IMR-90 (cell line): ENCODE measurements at regions not wholly inside any gene's neighbourhood (a gene's known extent, or its start where the extent isn't known, plus 50 kb on each side); places are given as distances from the start of the nearest gene placed in this dataset.
A peak's percentile ranks its signal among the peaks of the same experiment; 100 is the strongest.

Source experiments
- ATAC-seq: fragments of 200-7000 bp; cut with Tn5 transposase; 2 replicates; pipeline ENCODE4 v1.9.1; 2020; ENCODE audit warnings: low read depth, mild to moderate bottlenecking, moderate library complexity
- BruUV-seq: library from RNA; stranded (reverse); fragments of 400-500 nt; replicated peaks from 2 replicates; lab custom pipeline; 2021; lab: Mats Ljungman, UMichigan
- CTCF ChIA-PET: fragments of 300-600 bp; formaldehyde crosslinking; extraction: SDS; loops from one replicate; lab custom pipeline; 2021; ENCODE audit warnings: antibody characterized with exemption; lab: Yijun Ruan, JAX
- POLR2A ChIA-PET: fragments of 300-600 bp; sonication (Branson Sonifier 250); formaldehyde crosslinking; loops from one replicate; lab custom pipeline; 2022; ENCODE audit warnings: antibody characterized with exemption; ENCODE audit not compliant: unreplicated experiment; lab: Charles Lee
- DNase-seq: peaks from one replicate; pipeline ENCODE4 v3.0.0; 2013
- H2AFZ ChIP-seq: replicated peaks from 2 replicates; pipeline ENCODE3; 2013; ENCODE audit warnings: low read length, mild to moderate bottlenecking; ENCODE audit not compliant: poor library complexity
- H2AK5ac ChIP-seq: 2 replicates; pipeline ENCODE4 v1.6.1; 2013; ENCODE audit warnings: low read depth, low read length, inconsistent platforms
- H2AK9ac ChIP-seq: replicated peaks from 2 replicates; pipeline ENCODE3; 2013; ENCODE audit warnings: mild to moderate bottlenecking, low read depth, low read length, moderate library complexity; ENCODE audit not compliant: poor library complexity
- H2BK120ac ChIP-seq: 2 replicates; pipeline ENCODE4 v1.6.1; 2013; ENCODE audit warnings: low read depth, low read length, inconsistent platforms
- H2BK15ac ChIP-seq: 3 replicates; pipeline ENCODE4 v1.6.1; 2013; ENCODE audit warnings: low read depth, low read length, inconsistent platforms
- H2BK20ac ChIP-seq: 2 replicates; pipeline ENCODE4 v1.6.1; 2013; ENCODE audit warnings: low read depth, mild to moderate bottlenecking, inconsistent platforms, low read length, moderate library complexity
- H2BK5ac ChIP-seq: 2 replicates; pipeline ENCODE4 v1.6.1; 2013; ENCODE audit warnings: mild to moderate bottlenecking, low read depth, low read length, inconsistent platforms; ENCODE audit not compliant: poor library complexity, severe bottlenecking
- H3K14ac ChIP-seq: replicated peaks from 2 replicates; pipeline ENCODE4 v1.6.1; 2013; ENCODE audit warnings: low read depth, low read length, inconsistent platforms
- H3K18ac ChIP-seq: 2 replicates; pipeline ENCODE4 v1.6.1; 2013; ENCODE audit warnings: low read depth, low read length, control low read depth
- H3K23ac ChIP-seq: 2 replicates; pipeline ENCODE4 v1.6.1; 2013; ENCODE audit warnings: low read depth, low read length, inconsistent platforms
- H3K27ac ChIP-seq: 2 replicates; pipeline ENCODE4 v1.5.1; 2013; ENCODE audit warnings: mild to moderate bottlenecking, control low read depth, low read length; ENCODE audit not compliant: insufficient read depth
- H3K27me3 ChIP-seq: 2 replicates; pipeline ENCODE4 v1.6.1; 2013; ENCODE audit warnings: low read length; ENCODE audit not compliant: control insufficient read depth, insufficient read depth
- H3K36me3 ChIP-seq: 2 replicates; pipeline ENCODE4 v1.6.1; 2013; ENCODE audit warnings: low read length, mixed read lengths; ENCODE audit not compliant: control insufficient read depth, insufficient read depth
- H3K4ac ChIP-seq: 2 replicates; pipeline ENCODE4 v1.6.1; 2013; ENCODE audit warnings: low read depth, low read length, inconsistent platforms
- H3K4me1 ChIP-seq: 2 replicates; pipeline ENCODE4 v1.6.1; 2013; ENCODE audit warnings: low read length, mixed read lengths; ENCODE audit not compliant: control insufficient read depth, insufficient read depth
- H3K4me2 ChIP-seq: 2 replicates; pipeline ENCODE4 v1.6.1; 2013; ENCODE audit warnings: low read depth, mild to moderate bottlenecking, control low read depth, low read length, moderate library complexity
- H3K4me3 ChIP-seq: 2 replicates; pipeline ENCODE4 v1.5.1; 2013; ENCODE audit warnings: low read depth, mild to moderate bottlenecking, control low read depth, low read length, moderate library complexity; ENCODE audit not compliant: insufficient read depth
- H3K56ac ChIP-seq: 2 replicates; pipeline ENCODE4 v1.6.1; 2013; ENCODE audit warnings: low read length, inconsistent platforms; ENCODE audit not compliant: insufficient read depth; ENCODE audit errors: extremely low read depth
- H3K79me1 ChIP-seq, 2 experiments: 2 replicates each; pipeline ENCODE4 v1.6.1; 2013; ENCODE audit warnings: low read length in 2 of 2, inconsistent platforms in 1 of 2, low read depth in 1 of 2
- H3K9ac ChIP-seq: 2 replicates; pipeline ENCODE4 v1.6.1; 2013; ENCODE audit warnings: low read depth, low read length, control low read depth
- H3K9me1 ChIP-seq: 2 replicates; pipeline ENCODE4 v1.6.1; 2013; ENCODE audit warnings: low read length, inconsistent platforms; ENCODE audit not compliant: insufficient read depth
- H3K9me3 ChIP-seq: 2 replicates; pipeline ENCODE4 v1.6.1; 2013; ENCODE audit warnings: low read length; ENCODE audit not compliant: control insufficient read depth, insufficient read depth
- H4K20me1 ChIP-seq: 2 replicates; pipeline ENCODE4 v1.6.1; 2013; ENCODE audit warnings: low read length, inconsistent platforms; ENCODE audit not compliant: insufficient read depth
- H4K5ac ChIP-seq: 2 replicates; pipeline ENCODE4 v1.6.1; 2013; ENCODE audit warnings: mild to moderate bottlenecking, low read depth, low read length, control low read depth
- H4K8ac ChIP-seq, 2 experiments: 2 replicates each; pipeline ENCODE4 v1.6.1; 2013; ENCODE audit warnings: low read depth in 2 of 2, low read length in 2 of 2, control low read depth in 1 of 2, inconsistent platforms in 1 of 2
- H4K91ac ChIP-seq: 2 replicates; pipeline ENCODE4 v1.6.1; 2013; ENCODE audit warnings: low read depth, low read length, inconsistent platforms; ENCODE audit not compliant: insufficient read depth
- BHLHE40 ChIP-seq: fragments of 150-350 bp; IDR thresholded peaks from 2 replicates; pipeline ENCODE4 v1.6.1; 2016; ENCODE audit warnings: mild to moderate bottlenecking, low read depth, low read length
- MAFK ChIP-seq: IDR thresholded peaks from 2 replicates; pipeline ENCODE4 v1.6.1; 2012; ENCODE audit warnings: low read depth, low read length, improper control_type of control experiment
- WGBS, 2 experiments: methylation state at CpG; one replicate each; pipeline versions ENCODE4 v1.1.5 to v1.1.7; 2013; ENCODE audit warnings: missing lambda C conversion rate in 2 of 2; ENCODE audit not compliant: insufficient read length in 1 of 2; ENCODE audit errors: extremely low coverage in 2 of 2; 5-methylcytosine and 5-hydroxymethylcytosine counted together
- dilution Hi-C: fragments of 300-500 bp; cut with HindIII; formaldehyde crosslinking; loops from one replicate; pipeline ENCODE4 v1.14.3; 2018; ENCODE audit warnings: low sequenced_read_pairs; ENCODE audit not compliant: unreplicated experiment
- in situ Hi-C: fragments of 300-500 bp; cut with MboI; formaldehyde crosslinking; loops from 3 replicates; pipeline ENCODE4 v1.14.3; 2019; ENCODE audit warnings: low sequenced_read_pairs, inconsistent platforms, mixed read lengths
- intact Hi-C: fragments of 100-400 bp; cut with micrococcal nuclease; formaldehyde crosslinking; loops from 2 replicates; pipeline ENCODE4 v1.10.0; 2022

DNA sequence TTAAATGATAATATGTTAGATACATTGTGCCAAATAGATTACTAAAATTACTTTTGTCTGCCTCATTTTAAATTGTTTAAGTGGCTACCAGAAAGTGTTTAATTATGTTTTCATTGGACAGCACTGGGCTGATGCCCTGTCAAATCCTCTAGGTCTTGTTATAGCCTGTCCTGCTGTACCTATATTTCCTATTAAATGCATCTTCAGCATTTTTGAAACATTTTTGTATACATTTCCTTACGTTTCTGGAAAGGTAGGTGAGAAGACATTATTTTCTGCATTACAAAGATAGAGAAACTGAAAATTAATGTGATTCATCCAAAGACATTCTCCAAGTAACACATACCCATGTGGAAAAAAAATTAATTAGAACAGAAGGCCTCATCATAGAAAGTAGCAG lies 192.2 kb upstream of the HS3ST3A1 start:
- Histone ChIP-seq H3K27ac (no peak overlapping the region), H3K4ac (no peak overlapping the region), H3K4me3 (no peak overlapping the region), H2BK5ac (no peak overlapping the region), H3K56ac (no peak overlapping the region), H3K23ac (no peak overlapping the region), H3K4me2 (no peak overlapping the region), H2AK9ac (no peak overlapping the region), H3K27me3 (no peaks in the 10 kb centered on the region), H3K79me1 (no peaks in the 10 kb centered on the region), H3K36me3 (no peaks in the 10 kb centered on the region), H4K20me1 (no peaks in the 10 kb centered on the region), H2BK120ac (no peak overlapping the region), H3K9me3 (no peaks in the 10 kb centered on the region), H4K91ac (no peak overlapping the region), H4K8ac (no peak overlapping the region), H3K14ac (no peak overlapping the region), H4K5ac (no peak overlapping the region), H3K18ac (no peak overlapping the region), H3K9ac (no peak overlapping the region), H3K4me1 (no peaks in the 10 kb centered on the region), H2AK5ac (no peak overlapping the region), H2BK20ac (no peak overlapping the region), H2BK15ac (no peak overlapping the region), H3K9me1 (no peaks in the 10 kb centered on the region), H2AFZ (no peak overlapping the region)
- WGBS, 2 experiments = no CpG with 5 or more reads among the region's 1 CpG
- intact Hi-C loops = no loop called here
- dilution Hi-C loops = no loop called here
- no peak for TF ChIP-seq BHLHE40
- TF ChIP-seq MAFK = peak; percentile 58
- DNase-seq (no peak), ATAC-seq (no peak)
- in situ Hi-C loops = no loop called here
- ChIA-PET CTCF (no interaction called here), POLR2A (no interaction called here)
- BruUV-seq = no TSS peak
